Loucy (cell line): ENCODE measurements at regions not wholly inside any gene's neighbourhood (a gene's known extent, or its start where the extent isn't known, plus 50 kb on each side); places are given as distances from the start of the nearest gene placed in this dataset.

Experiments used
- H2AFZ ChIP-seq: fragments of 200-600 bp; sonication (generic); 2 replicates; pipeline ENCODE4 v1.6.0; 2016; ENCODE audit warnings: antibody characterized with exemption, mild to moderate bottlenecking, low read length, moderate library complexity
- H3F3A ChIP-seq: fragments of 200-600 bp; 2 replicates; pipeline ENCODE4 v1.6.0; 2016; ENCODE audit warnings: antibody characterized with exemption, low read depth, mild to moderate bottlenecking
- H3K27me3 ChIP-seq: fragments of 200-600 bp; sonication (generic); 2 replicates; pipeline ENCODE4 v1.6.1; 2014; ENCODE audit warnings: low read length, mild to moderate bottlenecking; ENCODE audit not compliant: insufficient read depth, poor library complexity, severe bottlenecking
- H3K36me3 ChIP-seq: fragments of 200-600 bp; sonication (generic); 2 replicates; pipeline ENCODE4 v1.6.1; 2016; ENCODE audit warnings: low read length; ENCODE audit not compliant: insufficient read depth
- H3K4me1 ChIP-seq: fragments of 200-600 bp; sonication (generic); 2 replicates; pipeline ENCODE4 v1.5.1; 2014; ENCODE audit warnings: low read length, mild to moderate bottlenecking; ENCODE audit not compliant: insufficient read depth, poor library complexity, severe bottlenecking
- H3K4me2 ChIP-seq: fragments of 200-600 bp; sonication (generic); 2 replicates; pipeline ENCODE4 v1.6.0; 2014; ENCODE audit warnings: antibody characterized with exemption, low read length, low read depth, mild to moderate bottlenecking; ENCODE audit not compliant: poor library complexity, severe bottlenecking
- H3K4me3 ChIP-seq: fragments of 200-600 bp; sonication (generic); 2 replicates; pipeline ENCODE4 v1.5.1; 2014; ENCODE audit warnings: low read length, mild to moderate bottlenecking, mixed read lengths; ENCODE audit not compliant: poor library complexity, severe bottlenecking
- H3K79me2 ChIP-seq: fragments of 200-600 bp; sonication (generic); 2 replicates; pipeline ENCODE4 v1.6.1; 2014; ENCODE audit warnings: low read length; ENCODE audit not compliant: insufficient read depth
- H3K9ac ChIP-seq: fragments of 200-600 bp; sonication (generic); 2 replicates; pipeline ENCODE4 v1.6.0; 2014; ENCODE audit warnings: mild to moderate bottlenecking, low read depth, low read length, moderate library complexity; ENCODE audit not compliant: poor library complexity, severe bottlenecking
- H3K9me2 ChIP-seq: fragments of 200-600 bp; sonication (generic); replicated peaks from 2 replicates; pipeline ENCODE4 v1.6.1; 2016; ENCODE audit warnings: low read depth, low read length, mixed read lengths
- H3K9me3 ChIP-seq: fragments of 200-600 bp; sonication (generic); 2 replicates; pipeline ENCODE4 v1.6.1; 2014; ENCODE audit warnings: mild to moderate bottlenecking, antibody characterized with exemption, low read length, low read depth; ENCODE audit not compliant: insufficient read depth
- H4K20me1 ChIP-seq: fragments of 200-600 bp; sonication (generic); 2 replicates; pipeline ENCODE4 v1.6.0; 2014; ENCODE audit warnings: antibody characterized with exemption, low read length, mild to moderate bottlenecking; ENCODE audit not compliant: insufficient read depth, poor library complexity, severe bottlenecking
- CTCF ChIP-seq: fragments of 200-600 bp; sonication (generic); conservative IDR thresholded peaks from 2 replicates; pipeline ENCODE4 v1.5.1; 2014; ENCODE audit warnings: mild to moderate bottlenecking, antibody characterized with exemption, low read length
- EZH2phosphoT487 ChIP-seq: fragments of 200-600 bp; IDR thresholded peaks from 2 replicates; pipeline ENCODE4 v1.6.1; 2018; ENCODE audit warnings: antibody characterized with exemption, mild to moderate bottlenecking, moderate library complexity, borderline replicate concordance

DNA sequence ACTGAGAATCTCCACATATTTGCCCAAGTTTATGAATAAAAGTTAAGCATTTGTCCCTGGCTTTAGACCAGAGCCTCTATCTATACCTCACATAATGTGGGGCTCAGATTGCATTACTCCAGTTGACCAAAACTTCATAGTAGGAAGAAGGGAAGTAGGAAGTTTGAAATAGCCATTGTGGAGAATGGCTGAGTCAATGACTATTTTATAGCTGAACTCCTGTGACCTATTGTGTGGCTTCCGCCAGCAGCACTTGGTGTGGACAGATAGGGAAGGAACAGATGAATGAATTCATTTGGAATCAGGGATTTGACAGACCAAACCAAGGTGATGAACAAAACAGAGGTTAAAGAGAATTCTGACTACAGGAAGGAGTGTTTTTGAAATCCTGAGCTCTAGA, 92.9 kb upstream of the LPAR1 start:
- H3K79me2 ChIP-seq: no peaks in the 10 kb centered on the region
- no peaks in the 10 kb centered on the region for H3K9me3 ChIP-seq
- H2AFZ ChIP-seq: no peak overlapping the region
- no peak overlapping the region for H3K9ac ChIP-seq
- H3F3A ChIP-seq: no peaks in the 10 kb centered on the region
- no peaks in the 10 kb centered on the region for H4K20me1 ChIP-seq
- no peaks in the 10 kb centered on the region for H3K36me3 ChIP-seq
- no peaks in the 10 kb centered on the region for H3K4me1 ChIP-seq
- no peaks in the 10 kb centered on the region for H3K27me3 ChIP-seq
- H3K4me2 ChIP-seq: no peak overlapping the region
- no peaks in the 10 kb centered on the region for H3K9me2 ChIP-seq
- H3K4me3 ChIP-seq: no peak overlapping the region
- no peak for TF ChIP-seq EZH2phosphoT487
- no peak for TF ChIP-seq CTCF

DNA sequence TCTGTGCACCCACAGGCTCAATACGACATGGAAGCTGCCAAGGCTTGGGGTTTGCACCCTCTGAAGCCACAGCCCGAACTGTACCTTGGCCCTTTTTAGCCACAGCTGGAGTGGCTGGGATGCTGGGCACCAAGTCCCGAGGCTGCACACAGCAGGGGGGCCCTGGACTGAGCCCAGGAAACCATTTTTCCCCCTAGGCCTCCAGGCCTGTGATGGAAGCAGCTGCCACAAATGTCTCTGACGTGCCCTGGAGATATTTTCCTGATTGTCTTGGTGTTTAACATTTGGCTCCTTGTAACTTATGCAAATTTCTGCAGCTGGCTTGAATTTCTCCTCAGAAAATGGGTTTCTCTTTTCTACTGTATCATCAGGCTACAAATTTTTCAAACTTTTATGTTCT, 82.3 kb upstream of the LPAR1 start:
- no peaks in the 10 kb centered on the region for H3K79me2 ChIP-seq
- no peaks in the 10 kb centered on the region for H3K9me2 ChIP-seq
- no peak overlapping the region for H3K4me2 ChIP-seq
- no peaks in the 10 kb centered on the region for H3K27me3 ChIP-seq
- H3F3A ChIP-seq: no peaks in the 10 kb centered on the region
- no peak overlapping the region for H2AFZ ChIP-seq
- no peaks in the 10 kb centered on the region for H4K20me1 ChIP-seq
- TF ChIP-seq EZH2phosphoT487 (no peak), CTCF (no peak)
- H3K36me3 ChIP-seq: no peaks in the 10 kb centered on the region
- no peaks in the 10 kb centered on the region for H3K9me3 ChIP-seq
- H3K4me1 ChIP-seq: no peaks in the 10 kb centered on the region
- H3K4me3 ChIP-seq: no peak overlapping the region
- H3K9ac ChIP-seq: no peak overlapping the region

GRCh38 chr9:111118256-111118948, 80.1 kb upstream of the LPAR1 start:
- H3K79me2 ChIP-seq: no peaks in the 10 kb centered on the region
- no peak overlapping the region for H2AFZ ChIP-seq

DNA sequence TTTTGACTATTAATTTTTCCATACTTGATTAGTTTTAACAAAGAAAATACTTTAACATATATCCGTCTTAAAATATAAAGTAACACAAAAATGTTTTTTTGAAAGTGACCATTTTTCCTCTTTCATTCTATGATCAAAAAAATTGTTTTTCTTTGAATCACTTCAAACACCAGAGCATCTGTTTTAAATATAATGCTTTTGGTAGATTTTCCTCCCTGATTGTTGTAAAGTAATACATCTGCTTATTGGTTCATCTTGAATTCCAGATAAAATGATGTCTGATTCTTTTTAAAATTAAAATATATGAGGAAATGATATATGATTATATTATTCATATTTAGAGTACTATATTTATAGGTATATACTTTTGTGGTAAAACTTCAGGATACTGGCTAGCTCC, 76.2 kb upstream of the LPAR1 start:
- H3K9me3 ChIP-seq: no peaks in the 10 kb centered on the region
- no peak overlapping the region for H2AFZ ChIP-seq
- no peaks in the 10 kb centered on the region for H3F3A ChIP-seq
- H3K4me2 ChIP-seq: no peak overlapping the region
- no peaks in the 10 kb centered on the region for H3K36me3 ChIP-seq
- H3K4me3 ChIP-seq: no peak overlapping the region
- H3K27me3 ChIP-seq: no peaks in the 10 kb centered on the region
- no peaks in the 10 kb centered on the region for H3K4me1 ChIP-seq
- no peak overlapping the region for H3K9ac ChIP-seq
- TF ChIP-seq CTCF (no peak), EZH2phosphoT487 (no peak)
- no peaks in the 10 kb centered on the region for H3K79me2 ChIP-seq
- H3K9me2 ChIP-seq: no peaks in the 10 kb centered on the region
- no peaks in the 10 kb centered on the region for H4K20me1 ChIP-seq

More at GRCh38 chr9:111118256-111118948, 80.1 kb upstream of the LPAR1 start:
- TF ChIP-seq EZH2phosphoT487: no peak
- Histone ChIP-seq H3K9me2 (no peaks in the 10 kb centered on the region), H4K20me1 (no peaks in the 10 kb centered on the region), H3K4me2 (no peak overlapping the region), H3K4me3 (no peak overlapping the region), H3K4me1 (no peaks in the 10 kb centered on the region), H3K9me3 (no peaks in the 10 kb centered on the region), H3K27me3 (no peaks in the 10 kb centered on the region), H3K36me3 (no peaks in the 10 kb centered on the region), H3K9ac (no peak overlapping the region), H3F3A (no peaks in the 10 kb centered on the region)
